Ishikawa (cell line): ENCODE measurements at regions not wholly inside any gene's neighbourhood (a gene's known extent, or its start where the extent isn't known, plus 50 kb on each side); places are given as distances from the start of the nearest gene placed in this dataset.

Source experiments
- CREB1 ChIP-seq: IDR thresholded peaks from 2 replicates; pipeline ENCODE4 v1.6.1; 2012; ENCODE audit warnings: low read depth
- EGR1 ChIP-seq: IDR thresholded peaks from 2 replicates; pipeline ENCODE4 v1.6.1; 2012
- EP300 ChIP-seq: IDR thresholded peaks from 2 replicates; pipeline ENCODE4 v1.6.1; 2012; ENCODE audit warnings: borderline replicate concordance
- FOXM1 ChIP-seq: IDR thresholded peaks from 2 replicates; pipeline ENCODE4 v1.6.1; 2012; ENCODE audit warnings: low read depth, borderline replicate concordance
- NFIC ChIP-seq: IDR thresholded peaks from 2 replicates; pipeline ENCODE4 v1.6.1; 2012
- RAD21 ChIP-seq: IDR thresholded peaks from 2 replicates; pipeline ENCODE4 v1.6.1; 2012; ENCODE audit warnings: low read depth
- TAF1 ChIP-seq: IDR thresholded peaks from 2 replicates; pipeline ENCODE4 v1.6.1; 2012; ENCODE audit warnings: low read depth, mild to moderate bottlenecking
- YY1 ChIP-seq: IDR thresholded peaks from 2 replicates; pipeline ENCODE4 v1.6.1; 2012; ENCODE audit warnings: low read depth
- TF ChIP-seq, protein P1 (sequence below): IDR thresholded peaks from 2 replicates; pipeline ENCODE4 v1.6.1; 2012; ENCODE audit warnings: low read depth, mild to moderate bottlenecking

DNA sequence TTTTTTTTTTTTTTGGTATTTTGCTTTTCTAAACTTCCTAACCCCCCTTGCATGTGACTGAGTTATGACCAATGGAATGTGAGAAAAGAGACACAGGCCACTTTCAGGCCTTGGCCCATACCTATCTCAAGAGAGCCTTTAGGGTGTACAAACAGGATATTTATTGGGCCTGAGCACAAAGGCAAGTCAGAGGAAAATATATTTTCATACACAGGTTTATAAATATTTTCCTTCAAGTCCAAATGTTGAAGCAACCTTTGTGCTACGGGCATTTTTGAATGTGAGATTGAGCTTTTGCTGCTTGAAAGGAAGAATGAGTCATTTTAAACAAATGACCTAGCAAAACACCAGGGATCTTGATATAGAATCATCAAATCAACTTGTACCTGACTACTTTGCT, 228.6 kb upstream of the E2F7 start:
- TF ChIP-seq CREB1 (no peak), NFIC (no peak), RAD21 (no peak), EGR1 (no peak), YY1 (no peak), EP300 (no peak), TAF1 (no peak), FOXM1 (no peak)
- TF ChIP-seq, protein P1, sequence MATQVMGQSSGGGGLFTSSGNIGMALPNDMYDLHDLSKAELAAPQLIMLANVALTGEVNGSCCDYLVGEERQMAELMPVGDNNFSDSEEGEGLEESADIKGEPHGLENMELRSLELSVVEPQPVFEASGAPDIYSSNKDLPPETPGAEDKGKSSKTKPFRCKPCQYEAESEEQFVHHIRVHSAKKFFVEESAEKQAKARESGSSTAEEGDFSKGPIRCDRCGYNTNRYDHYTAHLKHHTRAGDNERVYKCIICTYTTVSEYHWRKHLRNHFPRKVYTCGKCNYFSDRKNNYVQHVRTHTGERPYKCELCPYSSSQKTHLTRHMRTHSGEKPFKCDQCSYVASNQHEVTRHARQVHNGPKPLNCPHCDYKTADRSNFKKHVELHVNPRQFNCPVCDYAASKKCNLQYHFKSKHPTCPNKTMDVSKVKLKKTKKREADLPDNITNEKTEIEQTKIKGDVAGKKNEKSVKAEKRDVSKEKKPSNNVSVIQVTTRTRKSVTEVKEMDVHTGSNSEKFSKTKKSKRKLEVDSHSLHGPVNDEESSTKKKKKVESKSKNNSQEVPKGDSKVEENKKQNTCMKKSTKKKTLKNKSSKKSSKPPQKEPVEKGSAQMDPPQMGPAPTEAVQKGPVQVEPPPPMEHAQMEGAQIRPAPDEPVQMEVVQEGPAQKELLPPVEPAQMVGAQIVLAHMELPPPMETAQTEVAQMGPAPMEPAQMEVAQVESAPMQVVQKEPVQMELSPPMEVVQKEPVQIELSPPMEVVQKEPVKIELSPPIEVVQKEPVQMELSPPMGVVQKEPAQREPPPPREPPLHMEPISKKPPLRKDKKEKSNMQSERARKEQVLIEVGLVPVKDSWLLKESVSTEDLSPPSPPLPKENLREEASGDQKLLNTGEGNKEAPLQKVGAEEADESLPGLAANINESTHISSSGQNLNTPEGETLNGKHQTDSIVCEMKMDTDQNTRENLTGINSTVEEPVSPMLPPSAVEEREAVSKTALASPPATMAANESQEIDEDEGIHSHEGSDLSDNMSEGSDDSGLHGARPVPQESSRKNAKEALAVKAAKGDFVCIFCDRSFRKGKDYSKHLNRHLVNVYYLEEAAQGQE = no peak
